ENCODE measurements at regions not wholly inside any gene's neighbourhood (a gene's known extent, or its start where the extent isn't known, plus 50 kb on each side); places are given as distances from the start of the nearest gene placed in this dataset.

- WGBS (ENCODE audit: insufficient coverage) = 62% methylated on average over 3 of the region's 4 CpGs
- intact Hi-C loops (cut with micrococcal nuclease) = no loop called here
These were observed 652.2 kb upstream of the KCND2 start for GRCh38 chr7:119620769-119621168.

GRCh38 chr7:119623427-119623826, 649.5 kb upstream of the KCND2 start:
- CTCF ChIA-PET = no interaction called here
- POLR2A ChIA-PET = no interaction called here

More at GRCh38 chr7:119620769-119621168, 652.2 kb upstream of the KCND2 start:
- H3K9me3 Mint-ChIP-seq (ENCODE audit: insufficient read depth) = no peaks in the 10 kb centered on the region
- no peak overlapping the region for H3K27ac Mint-ChIP-seq
- H4K20me1 ChIP-seq (ENCODE audit: control insufficient read depth, insufficient read depth, low read length, poor library complexity, severe bottlenecking) = no peaks in the 10 kb centered on the region
- no peak overlapping the region for H3K27ac ChIP-seq (ENCODE audit: low read length in 2 of 2)
- ATAC-seq (ENCODE audit: low read depth) = no peak
- CTCF ChIA-PET = no interaction called here
- H2AFZ ChIP-seq (ENCODE audit: insufficient read depth, low read depth, low read length, poor library complexity, severe bottlenecking) = no peak overlapping the region
- H3K27me3 Mint-ChIP-seq = no peaks in the 10 kb centered on the region
- no peaks in the 10 kb centered on the region for H3K27me3 ChIP-seq (replicated peaks in 1 of 4; ENCODE audit: control extremely low read depth in 1 of 4, control insufficient read depth in 3 of 4, insufficient read depth in 4 of 4, low read length in 3 of 4)
- H3K79me2 ChIP-seq (ENCODE audit: control insufficient read depth, insufficient read depth, low read length) = no peaks in the 10 kb centered on the region
- DNase-seq = no peak
- no peak overlapping the region for H3K4me3 ChIP-seq (ENCODE audit: control extremely low read depth in 1 of 5, extremely low read depth in 1 of 5, insufficient read depth in 1 of 5, low read depth in 2 of 5, low read length in 4 of 5)
- H3K36me3 ChIP-seq (replicated peaks in 1 of 2; ENCODE audit: control extremely low read depth in 1 of 2, control insufficient read depth in 1 of 2, extremely low read depth in 1 of 2, insufficient read depth in 2 of 2, low read length in 1 of 2) = no peaks in the 10 kb centered on the region
- no peak overlapping the region for H3K4me3 Mint-ChIP-seq
- no peaks in the 10 kb centered on the region for H3K4me1 ChIP-seq (ENCODE audit: control insufficient read depth in 2 of 2, insufficient read depth in 2 of 2, low read length in 2 of 2)
- H3K4me2 ChIP-seq (replicated peaks; ENCODE audit: low read depth, low read length, poor library complexity, severe bottlenecking) = no peak overlapping the region
- H3K4me1 Mint-ChIP-seq = no peaks in the 10 kb centered on the region
- TF ChIP-seq CTCF (IDR thresholded peaks at IDR 0.05) = no peak
- no peak for TF ChIP-seq EZH2 (IDR thresholded peaks at IDR 0.05; ENCODE audit: borderline replicate concordance, insufficient read depth, low read depth, low read length, poor library complexity, severe bottlenecking)
- H3K9ac ChIP-seq (ENCODE audit: low read length) = no peak overlapping the region
- POLR2A ChIA-PET = no interaction called here
- H3K9me3 ChIP-seq (ENCODE audit: control extremely low read depth in 1 of 3, control insufficient read depth in 2 of 3, insufficient read depth in 1 of 3, low read length in 2 of 3) = no peaks in the 10 kb centered on the region

More at GRCh38 chr7:119623427-119623826, 649.5 kb upstream of the KCND2 start:
- Mint-ChIP-seq H3K4me3 (no peak overlapping the region), H3K9me3 (ENCODE audit: insufficient read depth) (no peaks in the 10 kb centered on the region), H3K27ac (no peak overlapping the region), H3K4me1 (no peaks in the 10 kb centered on the region), H3K27me3 (no peaks in the 10 kb centered on the region)
- TF ChIP-seq CTCF (IDR thresholded peaks at IDR 0.05) (no peak), EZH2 (IDR thresholded peaks at IDR 0.05; ENCODE audit: borderline replicate concordance, insufficient read depth, low read depth, low read length, poor library complexity, severe bottlenecking) (no peak)
- no peak overlapping the region for H2AFZ ChIP-seq (ENCODE audit: insufficient read depth, low read depth, low read length, poor library complexity, severe bottlenecking)
- no peaks in the 10 kb centered on the region for H3K4me1 ChIP-seq (ENCODE audit: control insufficient read depth in 2 of 2, insufficient read depth in 2 of 2, low read length in 2 of 2)
- DNase-seq (no peak), ATAC-seq (ENCODE audit: low read depth) (no peak)
- intact Hi-C loops (cut with micrococcal nuclease) = no loop called here
- no peaks in the 10 kb centered on the region for H3K9me3 ChIP-seq (ENCODE audit: control extremely low read depth in 1 of 3, control insufficient read depth in 2 of 3, insufficient read depth in 1 of 3, low read length in 2 of 3)
- no peaks in the 10 kb centered on the region for H3K79me2 ChIP-seq (ENCODE audit: control insufficient read depth, insufficient read depth, low read length)
- H3K4me3 ChIP-seq (ENCODE audit: control extremely low read depth in 1 of 5, extremely low read depth in 1 of 5, insufficient read depth in 1 of 5, low read depth in 2 of 5, low read length in 4 of 5) = no peak overlapping the region
- H3K4me2 ChIP-seq (replicated peaks; ENCODE audit: low read depth, low read length, poor library complexity, severe bottlenecking) = no peak overlapping the region
- no peaks in the 10 kb centered on the region for H4K20me1 ChIP-seq (ENCODE audit: control insufficient read depth, insufficient read depth, low read length, poor library complexity, severe bottlenecking)
- no peaks in the 10 kb centered on the region for H3K27me3 ChIP-seq (replicated peaks in 1 of 4; ENCODE audit: control extremely low read depth in 1 of 4, control insufficient read depth in 3 of 4, insufficient read depth in 4 of 4, low read length in 3 of 4)
- H3K36me3 ChIP-seq (replicated peaks in 1 of 2; ENCODE audit: control extremely low read depth in 1 of 2, control insufficient read depth in 1 of 2, extremely low read depth in 1 of 2, insufficient read depth in 2 of 2, low read length in 1 of 2) = no peaks in the 10 kb centered on the region
- H3K9ac ChIP-seq (ENCODE audit: low read length) = no peak overlapping the region
- WGBS (ENCODE audit: insufficient coverage) = 80% methylated on average over 1 of the region's 1 CpG
- H3K27ac ChIP-seq (ENCODE audit: low read length in 2 of 2) = no peak overlapping the region
